Suprapubic skin (tissue), 4 donors: ENCODE measurements at regions not wholly inside any gene's neighbourhood (a gene's known extent, or its start where the extent isn't known, plus 50 kb on each side); places are given as distances from the start of the nearest gene placed in this dataset.
A peak's percentile ranks its signal among the peaks of the same experiment; 100 is the strongest.

Experiments
- DNase-seq, 2 donors: peaks; one replicate each; pipeline ENCODE4 v3.0.0-alpha.2; 2019; ENCODE audit warnings: low spot score in 2 of 2
- H3K27ac ChIP-seq: fragments of 200-600 bp; sonication (generic); one replicate; pipeline ENCODE4 v1.5.1; 2019
- H3K27me3 ChIP-seq: fragments of 200-600 bp; sonication (generic); one replicate; pipeline ENCODE4 v1.5.1; 2019
- H3K36me3 ChIP-seq: fragments of 200-600 bp; sonication (generic); one replicate; pipeline ENCODE4 v1.5.1; 2019
- H3K4me1 ChIP-seq: fragments of 200-600 bp; sonication (generic); one replicate; pipeline ENCODE4 v1.5.1; 2019
- H3K4me3 ChIP-seq: fragments of 200-600 bp; sonication (generic); one replicate; pipeline ENCODE4 v1.5.1; 2019; ENCODE audit warnings: mild to moderate bottlenecking
- H3K9me3 ChIP-seq: fragments of 200-600 bp; sonication (generic); one replicate; pipeline ENCODE4 v1.5.1; 2019
- CTCF ChIP-seq, 2 donors: fragments of 200-600 bp in 1 of 2; fragments of 450-650 bp in 1 of 2; sonication (generic) in 1 of 2; IDR thresholded peaks; one replicate each; pipeline ENCODE4 v1.5.1; 2016 to 2019; ENCODE audit warnings: antibody characterized with exemption in 2 of 2, mild to moderate bottlenecking in 1 of 2, moderate library complexity in 1 of 2
- EP300 ChIP-seq: sonication (generic); formaldehyde crosslinking; IDR thresholded peaks from one replicate; pipeline ENCODE4 v1.6.1; 2017; ENCODE audit warnings: antibody characterized with exemption
- POLR2A ChIP-seq, 2 donors: fragments of 450-650 bp; IDR thresholded peaks; one replicate each; pipeline ENCODE4 v1.6.1; 2017; ENCODE audit warnings: antibody characterized with exemption in 2 of 2, mild to moderate bottlenecking in 2 of 2, moderate library complexity in 2 of 2
- POLR2AphosphoS5 ChIP-seq, 3 donors: sonication (generic); formaldehyde crosslinking; IDR thresholded peaks; one replicate each; pipeline ENCODE4 v1.6.1; 2017; ENCODE audit warnings: antibody characterized with exemption in 3 of 3
- WGBS: methylation state at CpG from one replicate; pipeline ENCODE4 v1.1.5; 2018; 5-methylcytosine and 5-hydroxymethylcytosine counted together

GRCh38 chr13:44719857-44720671 lies 143.9 kb upstream of the TSC22D1 start:
- H3K27ac ChIP-seq: peak overlapping the region; percentile 25
- 66% methylated on average over 3 of the region's 3 CpGs for WGBS
- TF ChIP-seq EP300 (no peak), POLR2A (IDR thresholded peaks at IDR 0.05) (no peak), POLR2AphosphoS5 (IDR thresholded peaks at IDR 0.05) (no peak)

GRCh38 chr13:44718467-44718866 lies 142.3 kb upstream of the TSC22D1 start:
- H3K9me3 ChIP-seq: no peaks in the 10 kb centered on the region
- TF ChIP-seq POLR2A (IDR thresholded peaks at IDR 0.05) (no peak), EP300 (no peak), POLR2AphosphoS5 (IDR thresholded peaks at IDR 0.05) (no peak), CTCF (IDR thresholded peaks at IDR 0.05) (no peak)
- H3K4me1 ChIP-seq: peaks cover 30% of the 10 kb centered on the region
- H3K36me3 ChIP-seq: no peaks in the 10 kb centered on the region
- no peak overlapping the region for H3K27ac ChIP-seq
- H3K27me3 ChIP-seq: no peaks in the 10 kb centered on the region
- WGBS: 92% methylated on average over 4 of the region's 4 CpGs
- H3K4me3 ChIP-seq: no peak overlapping the region
- no peak for DNase-seq

More at GRCh38 chr13:44719857-44720671, 143.9 kb upstream of the TSC22D1 start:
- DNase-seq: no peak
- no peaks in the 10 kb centered on the region for H3K27me3 ChIP-seq
- H3K36me3 ChIP-seq: no peaks in the 10 kb centered on the region
- H3K9me3 ChIP-seq: no peaks in the 10 kb centered on the region
- H3K4me1 ChIP-seq: peaks cover 17% of the 10 kb centered on the region
- no peak overlapping the region for H3K4me3 ChIP-seq

- 26% methylated on average over 11 of the region's 11 CpGs for WGBS
- DNase-seq: no peak
Measured at GRCh38 chr13:44715287-44716230, 139.4 kb upstream of the TSC22D1 start.

GRCh38 chr13:44713788-44714469 lies 137.8 kb upstream of the TSC22D1 start:
- no peak overlapping the region for H3K4me3 ChIP-seq
- H3K36me3 ChIP-seq: no peaks in the 10 kb centered on the region
- WGBS: 48% methylated on average over 3 of the region's 3 CpGs
- no peaks in the 10 kb centered on the region for H3K27me3 ChIP-seq
- DNase-seq: no peak
- no peak for TF ChIP-seq EP300
- no peak for TF ChIP-seq POLR2AphosphoS5 (IDR thresholded peaks at IDR 0.05)
- TF ChIP-seq CTCF (IDR thresholded peaks at IDR 0.05): no peak
- no peak for TF ChIP-seq POLR2A (IDR thresholded peaks at IDR 0.05)
- H3K9me3 ChIP-seq: no peaks in the 10 kb centered on the region
- H3K4me1 ChIP-seq: peaks cover 30% of the 10 kb centered on the region
- H3K27ac ChIP-seq: peak overlapping the region; percentile 71

More at GRCh38 chr13:44715287-44716230, 139.4 kb upstream of the TSC22D1 start:
- peak overlapping the region; percentile 71 for H3K27ac ChIP-seq
- no peak for TF ChIP-seq POLR2A (IDR thresholded peaks at IDR 0.05)
- TF ChIP-seq POLR2AphosphoS5 (IDR thresholded peaks at IDR 0.05): peak in 1 of 3 donors; percentile 25
- no peaks in the 10 kb centered on the region for H3K36me3 ChIP-seq
- peaks cover 30% of the 10 kb centered on the region for H3K4me1 ChIP-seq
- no peaks in the 10 kb centered on the region for H3K9me3 ChIP-seq
- no peak overlapping the region for H3K4me3 ChIP-seq
- H3K27me3 ChIP-seq: no peaks in the 10 kb centered on the region

- H3K27ac ChIP-seq: no peak overlapping the region
- H3K36me3 ChIP-seq: no peaks in the 10 kb centered on the region
- DNase-seq: no peak
- TF ChIP-seq EP300 (no peak), POLR2A (IDR thresholded peaks at IDR 0.05) (no peak), CTCF (IDR thresholded peaks at IDR 0.05) (no peak), POLR2AphosphoS5 (IDR thresholded peaks at IDR 0.05) (no peak)
- no peak overlapping the region for H3K4me3 ChIP-seq
- H3K27me3 ChIP-seq: no peaks in the 10 kb centered on the region
- WGBS: 79% methylated on average over 1 of the region's 1 CpG
- H3K9me3 ChIP-seq: no peaks in the 10 kb centered on the region
- H3K4me1 ChIP-seq: peaks cover 29% of the 10 kb centered on the region
Measured at GRCh38 chr13:44711706-44712105, 135.6 kb upstream of the TSC22D1 start.
